Bronchial epithelial cell (primary cell): ENCODE measurements at regions not wholly inside any gene's neighbourhood (a gene's known extent, or its start where the extent isn't known, plus 50 kb on each side); places are given as distances from the start of the nearest gene placed in this dataset.

Experiments
- DNase-seq: peaks from one replicate; pipeline ENCODE4 v3.0.0-alpha.2; 2010; ENCODE audit warnings: low read depth
- FAIRE-seq: peaks from 2 replicates; lab custom pipeline; 2011; peaks lifted over from hg19 to GRCh38; lab: Jason Lieb, UNC
- H3K27me3 ChIP-seq: 2 replicates; pipeline ENCODE4 v1.5.1; 2011; ENCODE audit warnings: low read length; ENCODE audit not compliant: control insufficient read depth, insufficient read depth
- H3K36me3 ChIP-seq: 2 replicates; pipeline ENCODE4 v1.5.1; 2011; ENCODE audit warnings: low read length; ENCODE audit not compliant: control insufficient read depth, insufficient read depth
- H3K4me3 ChIP-seq: 2 replicates; pipeline ENCODE4 v1.5.1; 2011; ENCODE audit warnings: mild to moderate bottlenecking, low read depth, low read length, control low read depth
- CTCF ChIP-seq: IDR thresholded peaks from 2 replicates; pipeline ENCODE4 v1.5.1; 2011; ENCODE audit warnings: mild to moderate bottlenecking, moderate library complexity, low read length, control low read depth, inconsistent platforms; ENCODE audit not compliant: insufficient read depth, severe bottlenecking

GRCh38 chr12:92434607-92435025 lies 268.2 kb upstream of the PLEKHG7 start:
- H3K27me3 ChIP-seq = no peaks in the 10 kb centered on the region
- FAIRE-seq (no peak), DNase-seq (no peak)

GRCh38 chr12:92432724-92433441 lies 269.9 kb upstream of the PLEKHG7 start:
- no peak for DNase-seq
- no peak for TF ChIP-seq CTCF
- no peak for FAIRE-seq
- Histone ChIP-seq H3K36me3 (no peaks in the 10 kb centered on the region), H3K27me3 (no peaks in the 10 kb centered on the region), H3K4me3 (no peak overlapping the region)

More at GRCh38 chr12:92434607-92435025, 268.2 kb upstream of the PLEKHG7 start:
- Histone ChIP-seq H3K4me3 (no peak overlapping the region), H3K36me3 (no peaks in the 10 kb centered on the region)
- TF ChIP-seq CTCF = no peak

- no peak overlapping the region for H3K4me3 ChIP-seq
- FAIRE-seq = no peak
- TF ChIP-seq CTCF = no peak
- DNase-seq = no peak
- H3K27me3 ChIP-seq = no peaks in the 10 kb centered on the region
- no peaks in the 10 kb centered on the region for H3K36me3 ChIP-seq
Measured at GRCh38 chr12:92431146-92431545, 271.6 kb upstream of the PLEKHG7 start.

GRCh38 chr12:92426332-92426731 lies 276.5 kb upstream of the PLEKHG7 start:
- Histone ChIP-seq H3K36me3 (no peaks in the 10 kb centered on the region), H3K4me3 (no peak overlapping the region), H3K27me3 (no peaks in the 10 kb centered on the region)
- DNase-seq (no peak), FAIRE-seq (no peak)
- TF ChIP-seq CTCF = no peak

GRCh38 chr12:92425165-92425564 lies 277.6 kb upstream of the PLEKHG7 start:
- no peaks in the 10 kb centered on the region for H3K27me3 ChIP-seq
- no peak for DNase-seq
- TF ChIP-seq CTCF = no peak
- FAIRE-seq = no peak
- H3K4me3 ChIP-seq = no peak overlapping the region
- H3K36me3 ChIP-seq = no peaks in the 10 kb centered on the region

GRCh38 chr12:92424338-92424737 lies 278.5 kb upstream of the PLEKHG7 start:
- Histone ChIP-seq H3K27me3 (no peaks in the 10 kb centered on the region), H3K36me3 (no peaks in the 10 kb centered on the region), H3K4me3 (no peak overlapping the region)
- DNase-seq (peak; percentile 32), FAIRE-seq (no peak)
- TF ChIP-seq CTCF = no peak
